ENCODE measurements at regions not wholly inside any gene's neighbourhood (a gene's known extent, or its start where the extent isn't known, plus 50 kb on each side); places are given as distances from the start of the nearest gene placed in this dataset.

DNA sequence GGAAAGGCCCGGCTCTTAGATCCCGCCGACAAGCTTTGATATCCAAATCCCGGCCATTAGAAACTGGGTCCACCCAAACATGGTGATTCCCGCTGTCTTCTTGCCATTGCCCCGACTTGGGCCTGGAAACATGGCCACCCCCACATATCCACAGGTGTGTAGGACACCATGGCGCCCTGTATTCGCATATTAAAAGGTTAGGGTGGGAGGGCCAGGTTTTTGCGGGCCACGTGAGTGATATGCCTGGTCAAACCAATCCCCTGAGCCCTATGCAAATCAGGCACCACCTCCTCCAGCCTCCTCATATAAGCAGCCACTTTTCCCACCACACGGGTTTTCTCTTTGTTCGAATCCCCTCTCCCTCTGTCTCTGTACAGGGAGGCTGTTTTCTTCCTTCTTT is 766.4 kb downstream of the UQCRFS1 start:
- no peak overlapping the region for H3K27ac ChIP-seq (ENCODE audit: control insufficient read depth, insufficient read depth)
- no peak overlapping the region for H3K9ac ChIP-seq (ENCODE audit: control insufficient read depth, insufficient read depth, low read length)
- TF ChIP-seq IRF4 (IDR thresholded peaks at IDR 0.05; ENCODE audit: low read depth, low read length) (no peak), CBX5 (IDR thresholded peaks at IDR 0.05; ENCODE audit: low read depth) (no peak), PRDM15 (CRISPR knock-in tag; IDR thresholded peaks at IDR 0.05) (no peak), ZZZ3 (IDR thresholded peaks at IDR 0.05; ENCODE audit: control insufficient read depth, insufficient read length, low read depth) (no peak), ZNF207 (IDR thresholded peaks at IDR 0.05; ENCODE audit: borderline replicate concordance) (no peak), RBBP5 (conservative IDR thresholded peaks at IDR 0.05) (no peak), TARDBP (IDR thresholded peaks at IDR 0.05; ENCODE audit: borderline replicate concordance) (no peak), LARP7 (IDR thresholded peaks at IDR 0.05) (no peak), NFYB (IDR thresholded peaks at IDR 0.05; ENCODE audit: insufficient read depth, low read depth, low read length) (no peak), IKZF2 (IDR thresholded peaks at IDR 0.05) (no peak), NFIC (IDR thresholded peaks at IDR 0.05; ENCODE audit: low read depth, low read length) (no peak), MTA3 (IDR thresholded peaks at IDR 0.05; ENCODE audit: borderline replicate concordance, low read length) (no peak), MEF2A (IDR thresholded peaks at IDR 0.05; ENCODE audit: insufficient read depth, low read depth, low read length) (no peak), RAD21 (IDR thresholded peaks at IDR 0.05; ENCODE audit: insufficient read depth, low read depth, low read length) (no peak), ZBED1 (IDR thresholded peaks at IDR 0.05; ENCODE audit: borderline replicate concordance) (no peak), ZBTB11 (CRISPR knock-in tag; IDR thresholded peaks at IDR 0.05) (no peak), RB1 (IDR thresholded peaks at IDR 0.05; ENCODE audit: borderline replicate concordance) (no peak), SUZ12 (IDR thresholded peaks at IDR 0.05; ENCODE audit: unreplicated experiment) (no peak), TCF7 (IDR thresholded peaks at IDR 0.05; ENCODE audit: borderline replicate concordance) (no peak), BHLHE40 (IDR thresholded peaks at IDR 0.05; ENCODE audit: borderline replicate concordance in 1 of 2, low read depth in 2 of 2, low read length in 1 of 2) (no peak)
- FAIRE-seq (no peak), DNase-seq (ENCODE audit: low read depth, low spot score) (no peak), ATAC-seq (no peak)
- intact Hi-C loops (cut with micrococcal nuclease; ENCODE audit: unreplicated experiment) = no loop called here
- no peaks in the 10 kb centered on the region for H3K27me3 ChIP-seq (replicated peaks in 1 of 2; ENCODE audit: control insufficient read depth in 2 of 2, insufficient read depth in 2 of 2, low read length in 1 of 2)
- ChIA-PET CTCF (no interaction called here), POLR2A (no interaction called here), RAD21 (ENCODE audit: unreplicated experiment) (interaction anchor here (0.5 kb wide), 1 partner anchor 9 kb away, joined by 3 read pairs; no protein-coding TSS in a partner anchor), SMC1A (ENCODE audit: uncharacterized antibody, unreplicated experiment) (no interaction called here)
- no peak overlapping the region for H3K4me2 ChIP-seq (ENCODE audit: control insufficient read depth, insufficient read depth)
- no peaks in the 10 kb centered on the region for H4K20me1 ChIP-seq (ENCODE audit: control insufficient read depth, insufficient read depth)
- in situ Hi-C loops (cut with MboI) = no loop called here
- no peak overlapping the region for H2AFZ ChIP-seq (ENCODE audit: control insufficient read depth, low read depth, low read length)
- no peaks in the 10 kb centered on the region; the same call in 2 of the 3 replicates for H3K9me3 ChIP-seq (replicated peaks; ENCODE audit: control insufficient read depth, insufficient read depth, low read length)
- no peaks in the 10 kb centered on the region for H3K36me3 ChIP-seq (ENCODE audit: control insufficient read depth in 2 of 2, insufficient read depth in 2 of 2, low read length in 1 of 2)
- no peaks in the 10 kb centered on the region for H3K4me1 ChIP-seq (ENCODE audit: control insufficient read depth, insufficient read depth, low read length)
- no TSS peak for BruUV-seq (replicated peaks)
- H3K79me2 ChIP-seq (ENCODE audit: control insufficient read depth, insufficient read depth, low read length) = no peaks in the 10 kb centered on the region
- H3K4me3 ChIP-seq = no peak overlapping the region
- WGBS (ENCODE audit: insufficient coverage, insufficient replicate concordance, low lambda C conversion rate, missing lambda C conversion rate) = 37% methylated on average over 12 of the region's 12 CpGs
